HepG2 (cell line): ENCODE measurements at regions not wholly inside any gene's neighbourhood (a gene's known extent, or its start where the extent isn't known, plus 50 kb on each side); places are given as distances from the start of the nearest gene placed in this dataset.

ENCODE experiments used
- FOXK1 ChIP-seq: sonication (generic); formaldehyde crosslinking; IDR thresholded peaks from 2 replicates; pipeline ENCODE4 v1.4.0; 2020; ENCODE audit warnings: low read depth, missing genetic modification reagents, borderline replicate concordance
- MBNL3 ChIP-seq: fragments of 250-450 bp; sonication (Bioruptor Pico); conservative IDR thresholded peaks from 2 replicates; pipeline ENCODE4 v1.8.0; 2022; ENCODE audit warnings: mild to moderate bottlenecking, inconsistent platforms
- MIER2 ChIP-seq: IDR thresholded peaks from 2 replicates; pipeline ENCODE4 v1.6.1; 2016; ENCODE audit warnings: missing biosample characterization, missing genetic modification reagents
- NR3C1 ChIP-seq: sonication (generic); formaldehyde crosslinking; IDR thresholded peaks from 2 replicates; pipeline ENCODE4 v1.4.0; 2020; ENCODE audit warnings: missing genetic modification reagents
- PCBP1 ChIP-seq: fragments of 200-400 bp; formaldehyde crosslinking; IDR thresholded peaks from 2 replicates; pipeline ENCODE4 v1.6.1; 2017; ENCODE audit warnings: mild to moderate bottlenecking, low read depth, low read length, borderline replicate concordance
- POGZ ChIP-seq: sonication (generic); formaldehyde crosslinking; IDR thresholded peaks from 2 replicates; pipeline ENCODE4 v1.4.0; 2020; ENCODE audit warnings: mild to moderate bottlenecking, missing genetic modification reagents
- RFXAP ChIP-seq: sonication (generic); formaldehyde crosslinking; IDR thresholded peaks from 2 replicates; pipeline ENCODE4 v1.4.0; 2020; ENCODE audit warnings: missing genetic modification reagents, borderline replicate concordance
- ZFY ChIP-seq: sonication (generic); formaldehyde crosslinking; IDR thresholded peaks from 2 replicates; pipeline ENCODE4 v1.4.0; 2020; ENCODE audit warnings: missing genetic modification reagents
- ZNF232 ChIP-seq: sonication (generic); formaldehyde crosslinking; IDR thresholded peaks from 2 replicates; pipeline ENCODE4 v1.4.0; 2020; ENCODE audit warnings: missing genetic modification reagents, borderline replicate concordance
- ZNF563 ChIP-seq: sonication (generic); formaldehyde crosslinking; IDR thresholded peaks from 2 replicates; pipeline ENCODE4 v1.8.0; 2022; ENCODE audit warnings: mild to moderate bottlenecking, moderate library complexity, missing genetic modification reagents
- TF ChIP-seq, protein P1 (sequence below), 2 experiments: fragments of 450-650 bp in 1 of 2; sonication (generic) in 1 of 2; formaldehyde crosslinking in 1 of 2; IDR thresholded peaks; 2 replicates each; pipeline versions ENCODE4 v1.6.1 to v1.8.0; 2016 to 2022; ENCODE audit warnings: antibody characterized with exemption in 1 of 2, mild to moderate bottlenecking in 1 of 2, missing genetic modification reagents in 1 of 2
- TF ChIP-seq, protein P2 (sequence below): sonication (generic); formaldehyde crosslinking; IDR thresholded peaks from 2 replicates; pipeline ENCODE4 v1.4.0; 2020; ENCODE audit warnings: missing genetic modification reagents
- TF ChIP-seq, protein P3 (sequence below): sonication (generic); formaldehyde crosslinking; IDR thresholded peaks from 2 replicates; pipeline ENCODE4 v1.4.0; 2020; ENCODE audit warnings: missing genetic modification reagents
- TF ChIP-seq, protein P4 (sequence below): IDR thresholded peaks from 2 replicates; pipeline ENCODE4 v1.6.1; 2012; ENCODE audit warnings: low read depth, low read length, improper control_type of control experiment
- TF ChIP-seq, protein P5 (sequence below): sonication (generic); formaldehyde crosslinking; IDR thresholded peaks from 2 replicates; pipeline ENCODE4 v1.5.1; 2020; ENCODE audit warnings: missing genetic modification reagents, mild to moderate bottlenecking, borderline replicate concordance

DNA sequence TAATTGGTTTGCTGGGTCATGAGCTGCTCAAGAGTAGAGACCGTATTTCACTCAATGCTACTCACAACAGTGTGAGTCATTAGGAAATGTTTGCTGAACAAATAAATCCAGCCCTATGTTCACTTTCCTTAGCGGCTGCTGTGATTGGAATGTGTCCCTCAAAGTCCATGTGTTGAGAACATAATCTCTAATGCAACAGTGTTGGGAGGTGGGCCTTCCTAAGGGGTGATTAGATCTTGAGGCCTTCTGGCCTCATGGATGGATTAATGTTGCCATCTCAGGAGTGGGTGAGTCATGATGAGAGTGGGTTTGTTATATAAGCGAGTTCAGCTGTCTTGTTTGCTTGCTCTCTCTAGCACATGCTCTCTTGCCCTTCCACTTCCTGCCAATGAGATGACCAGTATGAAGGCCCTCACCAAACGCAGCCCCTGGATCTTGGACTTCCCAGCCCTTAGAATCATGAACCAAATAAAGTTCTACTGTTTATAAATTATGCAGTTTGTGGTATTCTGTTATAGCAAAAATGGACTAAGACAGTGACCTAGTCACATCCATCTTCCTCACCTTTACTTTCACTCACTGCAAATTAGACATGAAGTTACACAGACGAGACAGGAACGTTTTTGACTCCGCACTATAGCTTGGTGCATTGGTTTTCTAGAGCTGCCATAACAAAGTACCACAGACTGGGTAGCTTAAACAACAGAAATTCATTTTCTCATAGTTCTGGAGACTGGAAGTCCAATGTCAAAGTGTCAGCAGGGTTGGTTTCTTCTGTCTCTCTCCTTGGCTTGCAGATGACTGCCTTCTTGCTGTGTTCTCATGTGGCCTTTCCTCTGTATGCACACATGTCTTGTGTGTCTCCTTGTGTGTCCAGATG, 50.9 kb upstream of the FAM169A start (continued):
- TF ChIP-seq, protein P1, sequence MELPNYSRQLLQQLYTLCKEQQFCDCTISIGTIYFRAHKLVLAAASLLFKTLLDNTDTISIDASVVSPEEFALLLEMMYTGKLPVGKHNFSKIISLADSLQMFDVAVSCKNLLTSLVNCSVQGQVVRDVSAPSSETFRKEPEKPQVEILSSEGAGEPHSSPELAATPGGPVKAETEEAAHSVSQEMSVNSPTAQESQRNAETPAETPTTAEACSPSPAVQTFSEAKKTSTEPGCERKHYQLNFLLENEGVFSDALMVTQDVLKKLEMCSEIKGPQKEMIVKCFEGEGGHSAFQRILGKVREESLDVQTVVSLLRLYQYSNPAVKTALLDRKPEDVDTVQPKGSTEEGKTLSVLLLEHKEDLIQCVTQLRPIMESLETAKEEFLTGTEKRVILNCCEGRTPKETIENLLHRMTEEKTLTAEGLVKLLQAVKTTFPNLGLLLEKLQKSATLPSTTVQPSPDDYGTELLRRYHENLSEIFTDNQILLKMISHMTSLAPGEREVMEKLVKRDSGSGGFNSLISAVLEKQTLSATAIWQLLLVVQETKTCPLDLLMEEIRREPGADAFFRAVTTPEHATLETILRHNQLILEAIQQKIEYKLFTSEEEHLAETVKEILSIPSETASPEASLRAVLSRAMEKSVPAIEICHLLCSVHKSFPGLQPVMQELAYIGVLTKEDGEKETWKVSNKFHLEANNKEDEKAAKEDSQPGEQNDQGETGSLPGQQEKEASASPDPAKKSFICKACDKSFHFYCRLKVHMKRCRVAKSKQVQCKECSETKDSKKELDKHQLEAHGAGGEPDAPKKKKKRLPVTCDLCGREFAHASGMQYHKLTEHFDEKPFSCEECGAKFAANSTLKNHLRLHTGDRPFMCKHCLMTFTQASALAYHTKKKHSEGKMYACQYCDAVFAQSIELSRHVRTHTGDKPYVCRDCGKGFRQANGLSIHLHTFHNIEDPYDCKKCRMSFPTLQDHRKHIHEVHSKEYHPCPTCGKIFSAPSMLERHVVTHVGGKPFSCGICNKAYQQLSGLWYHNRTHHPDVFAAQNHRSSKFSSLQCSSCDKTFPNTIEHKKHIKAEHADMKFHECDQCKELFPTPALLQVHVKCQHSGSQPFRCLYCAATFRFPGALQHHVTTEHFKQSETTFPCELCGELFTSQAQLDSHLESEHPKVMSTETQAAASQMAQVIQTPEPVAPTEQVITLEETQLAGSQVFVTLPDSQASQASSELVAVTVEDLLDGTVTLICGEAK (IDR thresholded peaks at IDR 0.05): no peak
- TF ChIP-seq, protein P1 (CRISPR knock-in tag; IDR thresholded peaks at IDR 0.05): peak; percentile 75
- TF ChIP-seq FOXK1 (CRISPR knock-in tag) (peak; percentile 67; the same call in 1 of the 2 replicates), MIER2 (CRISPR knock-in tag) (peak; percentile 87), RFXAP (CRISPR knock-in tag) (peak; percentile 64; the same call in 1 of the 2 replicates), ZNF563 (CRISPR knock-in tag) (no peak), POGZ (CRISPR knock-in tag) (peak; percentile 98), PCBP1 (no peak), NR3C1 (CRISPR knock-in tag) (no peak), ZFY (CRISPR knock-in tag) (peak; percentile 75), ZNF232 (CRISPR knock-in tag) (no peak; the same call in 1 of the 2 replicates), MBNL3 (CRISPR knock-in tag) (no peak)
- TF ChIP-seq, protein P2, sequence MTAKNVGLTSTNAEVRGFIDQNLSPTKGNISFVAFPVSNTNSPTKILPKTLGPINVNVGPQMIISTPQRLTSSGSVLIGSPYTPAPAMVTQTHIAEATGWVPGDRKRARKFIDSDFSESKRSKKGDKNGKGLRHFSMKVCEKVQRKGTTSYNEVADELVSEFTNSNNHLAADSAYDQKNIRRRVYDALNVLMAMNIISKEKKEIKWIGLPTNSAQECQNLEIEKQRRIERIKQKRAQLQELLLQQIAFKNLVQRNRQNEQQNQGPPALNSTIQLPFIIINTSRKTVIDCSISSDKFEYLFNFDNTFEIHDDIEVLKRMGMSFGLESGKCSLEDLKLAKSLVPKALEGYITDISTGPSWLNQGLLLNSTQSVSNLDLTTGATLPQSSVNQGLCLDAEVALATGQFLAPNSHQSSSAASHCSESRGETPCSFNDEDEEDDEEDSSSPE (CRISPR knock-in tag): peak; percentile 40; the same call in 1 of the 2 replicates
- TF ChIP-seq, protein P3, sequence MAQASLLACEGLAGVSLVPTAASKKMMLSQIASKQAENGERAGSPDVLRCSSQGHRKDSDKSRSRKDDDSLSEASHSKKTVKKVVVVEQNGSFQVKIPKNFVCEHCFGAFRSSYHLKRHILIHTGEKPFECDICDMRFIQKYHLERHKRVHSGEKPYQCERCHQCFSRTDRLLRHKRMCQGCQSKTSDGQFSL (CRISPR knock-in tag): no peak
- TF ChIP-seq, protein P4, sequence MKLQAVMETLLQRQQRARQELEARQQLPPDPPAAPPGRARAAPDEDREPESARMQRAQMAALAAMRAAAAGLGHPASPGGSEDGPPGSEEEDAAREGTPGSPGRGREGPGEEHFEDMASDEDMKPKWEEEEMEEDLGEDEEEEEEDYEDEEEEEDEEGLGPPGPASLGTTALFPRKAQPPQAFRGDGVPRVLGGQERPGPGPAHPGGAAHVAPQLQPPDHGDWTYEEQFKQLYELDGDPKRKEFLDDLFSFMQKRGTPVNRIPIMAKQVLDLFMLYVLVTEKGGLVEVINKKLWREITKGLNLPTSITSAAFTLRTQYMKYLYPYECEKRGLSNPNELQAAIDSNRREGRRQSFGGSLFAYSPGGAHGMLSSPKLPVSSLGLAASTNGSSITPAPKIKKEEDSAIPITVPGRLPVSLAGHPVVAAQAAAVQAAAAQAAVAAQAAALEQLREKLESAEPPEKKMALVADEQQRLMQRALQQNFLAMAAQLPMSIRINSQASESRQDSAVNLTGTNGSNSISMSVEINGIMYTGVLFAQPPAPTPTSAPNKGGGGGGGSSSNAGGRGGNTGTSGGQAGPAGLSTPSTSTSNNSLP: peak; percentile 96
- TF ChIP-seq, protein P5, sequence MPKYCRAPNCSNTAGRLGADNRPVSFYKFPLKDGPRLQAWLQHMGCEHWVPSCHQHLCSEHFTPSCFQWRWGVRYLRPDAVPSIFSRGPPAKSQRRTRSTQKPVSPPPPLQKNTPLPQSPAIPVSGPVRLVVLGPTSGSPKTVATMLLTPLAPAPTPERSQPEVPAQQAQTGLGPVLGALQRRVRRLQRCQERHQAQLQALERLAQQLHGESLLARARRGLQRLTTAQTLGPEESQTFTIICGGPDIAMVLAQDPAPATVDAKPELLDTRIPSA: no peak
